HFF-Myc (cell line): ENCODE measurements at regions not wholly inside any gene's neighbourhood (a gene's known extent, or its start where the extent isn't known, plus 50 kb on each side); places are given as distances from the start of the nearest gene placed in this dataset.

Source experiments
- DNase-seq: peaks from one replicate; pipeline ENCODE4 v3.0.0-alpha.2; 2011; ENCODE audit warnings: low read depth; ENCODE audit errors: extremely low read depth
- H3K4me3 ChIP-seq: replicated peaks from 2 replicates; pipeline ENCODE4 v1.5.1; 2011; ENCODE audit warnings: low read depth, mild to moderate bottlenecking, control low read depth, low read length
- TF ChIP-seq, protein P1 (sequence below): IDR thresholded peaks from 2 replicates; pipeline ENCODE4 v1.5.1; 2012; ENCODE audit warnings: mild to moderate bottlenecking, low read depth, low read length, control low read depth; ENCODE audit errors: missing control alignments

- DNase-seq = no peak
- H3K4me3 ChIP-seq = no peak overlapping the region
- TF ChIP-seq, protein P1, sequence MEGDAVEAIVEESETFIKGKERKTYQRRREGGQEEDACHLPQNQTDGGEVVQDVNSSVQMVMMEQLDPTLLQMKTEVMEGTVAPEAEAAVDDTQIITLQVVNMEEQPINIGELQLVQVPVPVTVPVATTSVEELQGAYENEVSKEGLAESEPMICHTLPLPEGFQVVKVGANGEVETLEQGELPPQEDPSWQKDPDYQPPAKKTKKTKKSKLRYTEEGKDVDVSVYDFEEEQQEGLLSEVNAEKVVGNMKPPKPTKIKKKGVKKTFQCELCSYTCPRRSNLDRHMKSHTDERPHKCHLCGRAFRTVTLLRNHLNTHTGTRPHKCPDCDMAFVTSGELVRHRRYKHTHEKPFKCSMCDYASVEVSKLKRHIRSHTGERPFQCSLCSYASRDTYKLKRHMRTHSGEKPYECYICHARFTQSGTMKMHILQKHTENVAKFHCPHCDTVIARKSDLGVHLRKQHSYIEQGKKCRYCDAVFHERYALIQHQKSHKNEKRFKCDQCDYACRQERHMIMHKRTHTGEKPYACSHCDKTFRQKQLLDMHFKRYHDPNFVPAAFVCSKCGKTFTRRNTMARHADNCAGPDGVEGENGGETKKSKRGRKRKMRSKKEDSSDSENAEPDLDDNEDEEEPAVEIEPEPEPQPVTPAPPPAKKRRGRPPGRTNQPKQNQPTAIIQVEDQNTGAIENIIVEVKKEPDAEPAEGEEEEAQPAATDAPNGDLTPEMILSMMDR = no peak
Measured at GRCh38 chr2:59583173-59583765, 970.2 kb downstream of the BCL11A start.

GRCh38 chr2:59578349-59578748 is 975.1 kb downstream of the BCL11A start:
- no peak for DNase-seq
- TF ChIP-seq, protein P1 = no peak
- H3K4me3 ChIP-seq = no peak overlapping the region

GRCh38 chr2:59575191-59575590 is 978.3 kb downstream of the BCL11A start:
- TF ChIP-seq, protein P1 = no peak
- no peak for DNase-seq
- no peak overlapping the region for H3K4me3 ChIP-seq

- no peak for DNase-seq
- no peak overlapping the region for H3K4me3 ChIP-seq
- TF ChIP-seq, protein P1 = no peak
Measured at GRCh38 chr2:59572227-59572626, 981.2 kb downstream of the BCL11A start.

- no peak for DNase-seq
- TF ChIP-seq, protein P1 = no peak
Measured at GRCh38 chr2:59570818-59571217, 982.6 kb downstream of the BCL11A start.

GRCh38 chr2:59569124-59569523 is 984.3 kb downstream of the BCL11A start:
- no peak for DNase-seq
- TF ChIP-seq, protein P1 = no peak
- no peak overlapping the region for H3K4me3 ChIP-seq

More at GRCh38 chr2:59570818-59571217, 982.6 kb downstream of the BCL11A start:
- no peak overlapping the region for H3K4me3 ChIP-seq

- TF ChIP-seq, protein P1 = no peak
- no peak for DNase-seq
- no peak overlapping the region for H3K4me3 ChIP-seq
Measured at GRCh38 chr2:59568461-59568860, 985.0 kb downstream of the BCL11A start.
